K562 (cell line): ENCODE measurements at regions not wholly inside any gene's neighbourhood (a gene's known extent, or its start where the extent isn't known, plus 50 kb on each side); places are given as distances from the start of the nearest gene placed in this dataset.

Experiments used
- CREB1 ChIP-seq, 2 experiments: sonication (generic) in 1 of 2; formaldehyde crosslinking in 1 of 2; IDR thresholded peaks; 2 replicates each; pipeline versions ENCODE4 v1.6.1 to v1.8.0; 2012 to 2022; ENCODE audit warnings: inconsistent platforms in 1 of 2, mild to moderate bottlenecking in 1 of 2, missing genetic modification reagents in 1 of 2, moderate library complexity in 1 of 2
- ESRRA ChIP-seq: fragments of 450-650 bp; IDR thresholded peaks from 2 replicates; pipeline ENCODE4 v1.6.1; 2014; ENCODE audit warnings: low read depth, mild to moderate bottlenecking, moderate library complexity, borderline replicate concordance
- HDAC1 ChIP-seq, 2 experiments: fragments of 450-650 bp; IDR thresholded peaks; 2 replicates each; pipeline ENCODE4 v1.6.1; 2016 to 2017; ENCODE audit warnings: inconsistent platforms in 1 of 2, mild to moderate bottlenecking in 1 of 2, moderate library complexity in 1 of 2
- KAT2B ChIP-seq: IDR thresholded peaks from one replicate; pipeline ENCODE4 v1.6.1; 2012; ENCODE audit warnings: low read depth, mild to moderate bottlenecking, control low read depth, inconsistent platforms, low read length, moderate library complexity
- YY1 ChIP-seq, 3 experiments: IDR thresholded peaks; 2 replicates each; pipeline ENCODE4 v1.6.1; 2011; ENCODE audit warnings: low read length in 2 of 3, mild to moderate bottlenecking in 2 of 3, moderate library complexity in 2 of 3, borderline replicate concordance in 1 of 3, control low read depth in 1 of 3, low read depth in 1 of 3; ENCODE audit not compliant: insufficient read depth in 3 of 3, insufficient replicate concordance in 2 of 3, control insufficient read depth in 1 of 3, insufficient read length in 1 of 3; ENCODE audit errors: extremely low read depth in 1 of 3
- ZNF175 ChIP-seq: fragments of 200-800 bp; sonication (Bioruptor generic); IDR thresholded peaks from 2 replicates; pipeline ENCODE4 v1.6.1; 2016; ENCODE audit warnings: low read depth, mild to moderate bottlenecking, missing genetic modification characterization, missing compliant biosample characterization
- ZNF384 ChIP-seq: IDR thresholded peaks from 2 replicates; pipeline ENCODE4 v1.6.1; 2012; ENCODE audit warnings: low read depth, low read length, improper control_type of control experiment
- ZZZ3 ChIP-seq: fragments of 450-650 bp; IDR thresholded peaks from 2 replicates; pipeline ENCODE4 v1.6.1; 2016; ENCODE audit warnings: antibody characterized with exemption, mild to moderate bottlenecking, moderate library complexity
- TF ChIP-seq, protein P1 (sequence below), 2 experiments: fragments of 450-650 bp in 1 of 2; IDR thresholded peaks; 2 replicates each; pipeline ENCODE4 v1.6.1; 2011 to 2017; ENCODE audit warnings: low read depth in 2 of 2, antibody characterized with exemption in 1 of 2, borderline replicate concordance in 1 of 2, low read length in 1 of 2, mild to moderate bottlenecking in 1 of 2, mixed read lengths in 1 of 2; ENCODE audit not compliant: control insufficient read depth in 1 of 2
- TF ChIP-seq, protein P2 (sequence below), 3 experiments: IDR thresholded peaks in 2 of 3; conservative IDR thresholded peaks in 1 of 3; 2 replicates each; pipeline ENCODE4 v1.5.1; 2011 to 2012; ENCODE audit warnings: low read length in 3 of 3, mild to moderate bottlenecking in 3 of 3, control low read depth in 2 of 3, improper control_type of control experiment in 1 of 3, inconsistent platforms in 1 of 3, low read depth in 1 of 3, mixed read lengths in 1 of 3, moderate library complexity in 1 of 3; ENCODE audit not compliant: insufficient read depth in 2 of 3

DNA sequence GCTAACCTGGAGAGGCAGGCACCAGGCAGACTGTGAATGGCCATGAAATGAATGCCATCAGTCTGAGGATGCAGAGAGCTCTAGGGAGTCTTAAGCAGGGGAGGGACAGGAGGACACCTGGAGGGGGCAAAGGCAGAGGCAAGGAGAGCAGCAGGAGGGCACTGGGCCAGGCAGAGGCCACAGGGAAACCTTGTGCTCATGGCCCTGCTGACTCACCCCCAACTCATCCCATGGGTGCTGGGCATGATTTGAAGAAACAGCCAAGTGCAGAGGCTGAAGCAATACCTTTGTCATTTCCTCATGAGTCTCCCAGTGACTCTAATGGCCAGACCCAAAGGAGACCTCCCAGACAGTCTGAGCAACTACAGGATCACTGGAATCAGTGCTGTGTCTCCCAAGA, 141.4 kb downstream of the TMEM132E start:
- TF ChIP-seq KAT2B (no peak), CREB1 (IDR thresholded peaks at IDR 0.05) (no peak), CREB1 (CRISPR knock-in tag; IDR thresholded peaks at IDR 0.05) (no peak), ZZZ3 (no peak), ESRRA (no peak), ZNF175 (no peak), HDAC1 (IDR thresholded peaks at IDR 0.05) (no peak), ZNF384 (no peak), YY1 (IDR thresholded peaks at IDR 0.05; ENCODE audit: borderline replicate concordance in 1 of 3, control insufficient read depth in 1 of 3, extremely low read depth in 1 of 3, insufficient read depth in 3 of 3, insufficient read length in 1 of 3, insufficient replicate concordance in 2 of 3, low read depth in 1 of 3, low read length in 2 of 3) (no peak)
- TF ChIP-seq, protein P1, sequence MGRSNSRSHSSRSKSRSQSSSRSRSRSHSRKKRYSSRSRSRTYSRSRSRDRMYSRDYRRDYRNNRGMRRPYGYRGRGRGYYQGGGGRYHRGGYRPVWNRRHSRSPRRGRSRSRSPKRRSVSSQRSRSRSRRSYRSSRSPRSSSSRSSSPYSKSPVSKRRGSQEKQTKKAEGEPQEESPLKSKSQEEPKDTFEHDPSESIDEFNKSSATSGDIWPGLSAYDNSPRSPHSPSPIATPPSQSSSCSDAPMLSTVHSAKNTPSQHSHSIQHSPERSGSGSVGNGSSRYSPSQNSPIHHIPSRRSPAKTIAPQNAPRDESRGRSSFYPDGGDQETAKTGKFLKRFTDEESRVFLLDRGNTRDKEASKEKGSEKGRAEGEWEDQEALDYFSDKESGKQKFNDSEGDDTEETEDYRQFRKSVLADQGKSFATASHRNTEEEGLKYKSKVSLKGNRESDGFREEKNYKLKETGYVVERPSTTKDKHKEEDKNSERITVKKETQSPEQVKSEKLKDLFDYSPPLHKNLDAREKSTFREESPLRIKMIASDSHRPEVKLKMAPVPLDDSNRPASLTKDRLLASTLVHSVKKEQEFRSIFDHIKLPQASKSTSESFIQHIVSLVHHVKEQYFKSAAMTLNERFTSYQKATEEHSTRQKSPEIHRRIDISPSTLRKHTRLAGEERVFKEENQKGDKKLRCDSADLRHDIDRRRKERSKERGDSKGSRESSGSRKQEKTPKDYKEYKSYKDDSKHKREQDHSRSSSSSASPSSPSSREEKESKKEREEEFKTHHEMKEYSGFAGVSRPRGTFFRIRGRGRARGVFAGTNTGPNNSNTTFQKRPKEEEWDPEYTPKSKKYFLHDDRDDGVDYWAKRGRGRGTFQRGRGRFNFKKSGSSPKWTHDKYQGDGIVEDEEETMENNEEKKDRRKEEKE (IDR thresholded peaks at IDR 0.05; ENCODE audit: borderline replicate concordance in 1 of 2, control insufficient read depth in 1 of 2, low read depth in 2 of 2, low read length in 1 of 2): no peak
- TF ChIP-seq, protein P2, sequence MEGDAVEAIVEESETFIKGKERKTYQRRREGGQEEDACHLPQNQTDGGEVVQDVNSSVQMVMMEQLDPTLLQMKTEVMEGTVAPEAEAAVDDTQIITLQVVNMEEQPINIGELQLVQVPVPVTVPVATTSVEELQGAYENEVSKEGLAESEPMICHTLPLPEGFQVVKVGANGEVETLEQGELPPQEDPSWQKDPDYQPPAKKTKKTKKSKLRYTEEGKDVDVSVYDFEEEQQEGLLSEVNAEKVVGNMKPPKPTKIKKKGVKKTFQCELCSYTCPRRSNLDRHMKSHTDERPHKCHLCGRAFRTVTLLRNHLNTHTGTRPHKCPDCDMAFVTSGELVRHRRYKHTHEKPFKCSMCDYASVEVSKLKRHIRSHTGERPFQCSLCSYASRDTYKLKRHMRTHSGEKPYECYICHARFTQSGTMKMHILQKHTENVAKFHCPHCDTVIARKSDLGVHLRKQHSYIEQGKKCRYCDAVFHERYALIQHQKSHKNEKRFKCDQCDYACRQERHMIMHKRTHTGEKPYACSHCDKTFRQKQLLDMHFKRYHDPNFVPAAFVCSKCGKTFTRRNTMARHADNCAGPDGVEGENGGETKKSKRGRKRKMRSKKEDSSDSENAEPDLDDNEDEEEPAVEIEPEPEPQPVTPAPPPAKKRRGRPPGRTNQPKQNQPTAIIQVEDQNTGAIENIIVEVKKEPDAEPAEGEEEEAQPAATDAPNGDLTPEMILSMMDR (IDR thresholded peaks at IDR 0.05 in 2 of 3, conservative IDR thresholded peaks at IDR 0.05 in 1 of 3; ENCODE audit: insufficient read depth in 2 of 3, low read depth in 1 of 3, low read length in 3 of 3): no peak
